Retinal pigment epithelial cell (primary cell): ENCODE measurements at regions not wholly inside any gene's neighbourhood (a gene's known extent, or its start where the extent isn't known, plus 50 kb on each side); places are given as distances from the start of the nearest gene placed in this dataset.

Source experiments
- DNase-seq: peaks from one replicate; pipeline ENCODE4 v3.0.0-alpha.2; 2010; ENCODE audit warnings: low read depth
- H3K4me3 ChIP-seq: 2 replicates; pipeline ENCODE4 v1.5.1; 2011; ENCODE audit warnings: mild to moderate bottlenecking, low read length, control low read depth, moderate library complexity
- CTCF ChIP-seq: conservative IDR thresholded peaks from 2 replicates; pipeline ENCODE4 v1.5.1; 2011; ENCODE audit warnings: low read depth, low read length, control low read depth, inconsistent platforms

- no peak for TF ChIP-seq CTCF
- H3K4me3 ChIP-seq: no peak overlapping the region
- no peak for DNase-seq
Observed at GRCh38 chr10:28922861-28923260, 245.5 kb downstream of the BAMBI start.

- no peak overlapping the region for H3K4me3 ChIP-seq
- no peak for DNase-seq
- no peak for TF ChIP-seq CTCF
Observed at GRCh38 chr10:28924717-28925116, 247.4 kb downstream of the BAMBI start.

DNA sequence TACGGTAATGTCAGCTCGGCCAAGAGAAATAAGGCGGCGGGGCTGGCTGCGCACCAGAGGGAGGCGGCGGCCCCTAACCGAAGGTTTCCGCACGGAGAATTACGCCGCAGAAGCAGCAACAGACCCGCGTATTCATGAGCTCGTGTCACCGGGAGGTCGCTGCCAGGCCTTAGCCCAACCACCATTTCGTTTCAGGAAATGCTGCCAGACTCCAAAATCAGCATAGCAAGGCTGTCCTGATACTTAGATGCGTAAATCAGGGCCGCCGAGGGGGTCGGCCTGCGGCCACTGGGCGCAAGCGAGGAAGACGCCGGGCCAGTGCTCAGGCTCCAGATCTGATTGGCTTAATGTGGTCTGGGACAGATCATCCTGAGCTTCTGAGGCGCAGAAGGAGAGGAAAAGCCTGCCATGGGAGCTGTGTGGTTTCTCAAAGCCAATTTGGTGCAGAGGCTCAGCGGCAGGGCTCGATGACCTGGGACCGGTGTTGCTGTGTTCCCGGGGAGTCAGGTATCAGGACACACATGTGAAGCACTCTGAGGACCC is 247.9 kb downstream of the BAMBI start:
- no peak overlapping the region for H3K4me3 ChIP-seq
- DNase-seq: no peak
- no peak for TF ChIP-seq CTCF

DNA sequence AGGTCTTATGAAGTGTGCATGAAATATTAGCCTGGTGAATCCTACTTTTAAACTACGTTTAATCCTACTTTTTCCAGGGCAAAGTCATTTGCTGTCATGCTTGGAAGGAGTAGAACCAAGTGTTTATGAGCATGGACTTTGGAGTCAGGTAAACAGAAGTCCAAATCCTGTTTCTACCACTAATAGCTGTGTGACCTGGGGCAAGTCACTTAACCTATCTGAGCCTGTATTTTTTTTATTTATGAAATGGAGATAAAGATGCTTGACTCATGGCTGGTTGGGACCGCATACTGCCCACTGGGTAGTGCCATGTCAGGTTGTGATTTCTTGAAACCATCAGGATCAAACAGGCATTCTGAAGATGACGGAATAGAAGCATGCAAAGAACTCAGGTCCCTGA is 249.6 kb downstream of the BAMBI start:
- no peak for DNase-seq
- no peak for TF ChIP-seq CTCF
- H3K4me3 ChIP-seq: no peak overlapping the region

- no peak for TF ChIP-seq CTCF
Observed at GRCh38 chr10:28928484-28928883, 251.2 kb downstream of the BAMBI start.

GRCh38 chr10:28929942-28930341 is 252.6 kb downstream of the BAMBI start:
- H3K4me3 ChIP-seq: no peak overlapping the region
- no peak for TF ChIP-seq CTCF
- no peak for DNase-seq

More at GRCh38 chr10:28928484-28928883, 251.2 kb downstream of the BAMBI start:
- no peak overlapping the region for H3K4me3 ChIP-seq
- DNase-seq: no peak

DNA sequence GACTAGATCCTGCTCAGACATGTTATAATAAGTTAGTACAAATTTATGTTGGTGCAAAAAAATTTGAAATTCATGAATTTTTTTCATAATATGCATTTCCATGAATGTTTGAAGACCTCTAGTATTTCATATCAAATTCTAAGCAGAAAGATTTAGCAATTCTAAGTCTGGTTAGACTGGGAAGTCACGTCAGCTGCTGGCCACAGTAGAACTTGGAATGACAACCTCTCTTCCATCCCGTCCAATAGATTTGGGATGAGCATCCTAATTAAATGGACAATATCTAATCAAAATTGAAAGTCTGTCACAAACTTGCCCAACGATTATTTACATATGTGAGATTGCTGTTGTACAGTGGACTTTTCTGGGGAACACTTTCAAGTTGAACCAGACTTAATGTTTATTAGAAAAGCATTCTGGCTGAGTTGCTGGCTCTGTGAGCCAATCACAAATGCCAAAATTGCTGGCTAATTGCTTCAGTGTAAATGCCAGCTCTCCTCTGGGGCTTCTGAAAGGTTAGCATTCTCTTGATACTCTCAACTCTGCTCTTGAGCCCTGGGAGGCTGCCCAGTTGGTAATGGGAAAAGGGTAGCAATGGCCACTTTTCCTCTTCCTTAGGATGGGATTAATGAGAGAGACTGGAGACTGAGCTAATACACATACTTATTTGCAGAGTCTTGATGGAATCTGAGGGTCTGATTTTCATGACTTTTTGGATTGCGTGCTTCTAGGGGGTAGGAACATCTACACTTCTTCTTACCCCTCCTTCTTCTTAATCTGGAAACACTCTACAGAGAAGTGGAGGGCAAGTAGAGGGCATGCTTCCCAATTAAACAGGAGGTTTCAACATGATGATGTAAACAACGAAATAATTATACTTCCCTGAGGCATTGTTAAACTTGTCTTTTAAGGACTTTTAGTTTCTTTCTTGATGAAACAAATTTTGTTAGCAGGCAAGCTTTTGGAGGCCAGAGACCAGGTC is 253.5 kb downstream of the BAMBI start:
- no peak for DNase-seq
- no peak for TF ChIP-seq CTCF
- no peak overlapping the region for H3K4me3 ChIP-seq
